NT2/D1 (cell line): ENCODE measurements at regions not wholly inside any gene's neighbourhood (a gene's known extent, or its start where the extent isn't known, plus 50 kb on each side); places are given as distances from the start of the nearest gene placed in this dataset.

Source experiments
- DNase-seq: peaks from one replicate; pipeline ENCODE4 v3.0.0-alpha.2; 2011; ENCODE audit warnings: low read depth, low spot score
- H3K27me3 ChIP-seq: 2 replicates; pipeline ENCODE4 v1.6.0; 2011; ENCODE audit warnings: mild to moderate bottlenecking; ENCODE audit not compliant: insufficient read length, insufficient read depth
- H3K36me3 ChIP-seq: 2 replicates; pipeline ENCODE4 v1.6.1; 2011; ENCODE audit warnings: mild to moderate bottlenecking, low read length, mixed read lengths; ENCODE audit not compliant: insufficient read depth, insufficient read length
- H3K4me1 ChIP-seq: 2 replicates; pipeline ENCODE4 v1.5.1; 2011; ENCODE audit not compliant: insufficient read depth, insufficient read length
- H3K4me3 ChIP-seq: 2 replicates; pipeline ENCODE4 v1.5.1; 2011; ENCODE audit warnings: low read depth; ENCODE audit not compliant: insufficient read length
- H3K9ac ChIP-seq: 2 replicates; pipeline ENCODE4 v1.6.0; 2011; ENCODE audit warnings: low read depth; ENCODE audit not compliant: insufficient read length
- H3K9me3 ChIP-seq: 2 replicates; pipeline ENCODE4 v1.5.1; 2011; ENCODE audit warnings: mild to moderate bottlenecking, low read length; ENCODE audit not compliant: insufficient read depth
- SUZ12 ChIP-seq: IDR thresholded peaks from 2 replicates; pipeline ENCODE4 v1.6.1; 2011; ENCODE audit not compliant: insufficient read length, insufficient read depth; ENCODE audit errors: extremely low read depth
- YY1 ChIP-seq: IDR thresholded peaks from 2 replicates; pipeline ENCODE4 v1.6.1; 2011; ENCODE audit not compliant: insufficient read length, insufficient read depth
- ZNF274 ChIP-seq: IDR thresholded peaks from 2 replicates; pipeline ENCODE4 v1.6.1; 2011; ENCODE audit warnings: mild to moderate bottlenecking, low read depth, low read length

GRCh38 chr5:67437905-67438845 lies 241.6 kb upstream of the CD180 start:
- Histone ChIP-seq H3K4me3 (no peak overlapping the region), H3K9me3 (no peaks in the 10 kb centered on the region), H3K4me1 (no peaks in the 10 kb centered on the region), H3K27me3 (no peaks in the 10 kb centered on the region), H3K36me3 (no peaks in the 10 kb centered on the region), H3K9ac (no peak overlapping the region)
- TF ChIP-seq ZNF274 (no peak), SUZ12 (no peak), YY1 (no peak)
- no peak for DNase-seq

DNA sequence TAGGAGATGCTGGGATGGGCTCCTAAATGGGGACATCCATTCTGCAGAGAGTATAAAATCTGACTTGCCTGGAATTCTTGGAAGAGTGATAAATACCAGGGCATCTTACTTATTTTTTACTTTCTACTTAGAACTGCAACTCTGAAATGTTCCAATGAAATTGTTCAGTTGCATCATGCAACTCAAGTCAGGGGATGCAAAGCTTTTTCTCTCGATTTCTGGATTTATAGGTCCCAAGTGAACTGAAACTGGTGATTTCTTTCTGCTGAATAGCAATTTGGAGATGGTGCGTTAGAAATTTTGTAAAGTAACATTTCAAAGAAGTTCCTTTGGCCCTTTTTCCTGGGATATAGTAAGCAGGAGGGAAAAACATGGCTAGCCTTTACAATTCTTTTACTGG lies 238.4 kb upstream of the CD180 start:
- no peaks in the 10 kb centered on the region for H3K27me3 ChIP-seq
- no peak for DNase-seq
- no peaks in the 10 kb centered on the region for H3K9me3 ChIP-seq
- H3K36me3 ChIP-seq: no peaks in the 10 kb centered on the region
- no peak overlapping the region for H3K4me3 ChIP-seq
- no peak overlapping the region for H3K9ac ChIP-seq
- TF ChIP-seq ZNF274 (no peak), YY1 (no peak), SUZ12 (no peak)
- H3K4me1 ChIP-seq: no peaks in the 10 kb centered on the region

GRCh38 chr5:67434466-67434865 lies 237.9 kb upstream of the CD180 start:
- H3K27me3 ChIP-seq: no peaks in the 10 kb centered on the region
- no peak for DNase-seq
- H3K4me1 ChIP-seq: no peaks in the 10 kb centered on the region

GRCh38 chr5:67432606-67433005 lies 236.0 kb upstream of the CD180 start:
- DNase-seq: no peak
- H3K36me3 ChIP-seq: no peaks in the 10 kb centered on the region
- H3K9me3 ChIP-seq: no peaks in the 10 kb centered on the region
- no peaks in the 10 kb centered on the region for H3K27me3 ChIP-seq
- H3K9ac ChIP-seq: no peak overlapping the region
- TF ChIP-seq ZNF274: no peak
- no peak for TF ChIP-seq YY1
- no peak for TF ChIP-seq SUZ12
- H3K4me1 ChIP-seq: no peaks in the 10 kb centered on the region
- no peak overlapping the region for H3K4me3 ChIP-seq

More at GRCh38 chr5:67434466-67434865, 237.9 kb upstream of the CD180 start:
- Histone ChIP-seq H3K9me3 (no peaks in the 10 kb centered on the region), H3K9ac (no peak overlapping the region), H3K36me3 (no peaks in the 10 kb centered on the region), H3K4me3 (no peak overlapping the region)
- TF ChIP-seq SUZ12 (no peak), ZNF274 (no peak)

- DNase-seq: no peak
- no peaks in the 10 kb centered on the region for H3K9me3 ChIP-seq
- H3K36me3 ChIP-seq: no peaks in the 10 kb centered on the region
- no peak overlapping the region for H3K9ac ChIP-seq
- TF ChIP-seq SUZ12 (no peak), YY1 (no peak), ZNF274 (no peak)
- no peaks in the 10 kb centered on the region for H3K4me1 ChIP-seq
- H3K4me3 ChIP-seq: no peak overlapping the region
- no peaks in the 10 kb centered on the region for H3K27me3 ChIP-seq
Measured at GRCh38 chr5:67431191-67431590, 234.6 kb upstream of the CD180 start.

DNA sequence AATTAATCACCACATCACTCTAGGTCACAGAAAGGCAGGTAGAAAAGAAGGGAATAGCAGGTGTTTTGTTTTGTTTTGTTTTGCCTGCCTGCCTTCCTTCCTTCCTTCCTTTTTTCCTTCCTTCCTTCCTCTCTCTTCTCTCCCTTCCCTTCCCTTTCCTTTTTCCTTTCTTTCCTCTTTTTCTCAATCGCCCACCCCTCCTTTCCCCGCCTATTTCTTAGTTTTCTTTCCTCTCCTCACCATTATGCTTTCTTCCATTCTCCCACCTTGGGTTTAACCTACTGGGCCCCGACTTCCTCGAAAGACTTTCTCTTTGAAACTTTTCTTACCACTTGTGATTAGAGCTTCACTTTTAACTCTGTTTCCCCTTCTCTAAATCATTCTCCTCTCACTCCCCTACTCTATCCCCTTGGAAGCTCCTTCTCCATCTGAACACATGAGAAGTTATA lies 231.3 kb upstream of the CD180 start:
- H3K36me3 ChIP-seq: no peaks in the 10 kb centered on the region
- no peaks in the 10 kb centered on the region for H3K9me3 ChIP-seq
- no peak for DNase-seq
- H3K4me3 ChIP-seq: no peak overlapping the region
- H3K9ac ChIP-seq: no peak overlapping the region
- H3K4me1 ChIP-seq: no peaks in the 10 kb centered on the region
- no peaks in the 10 kb centered on the region for H3K27me3 ChIP-seq
- TF ChIP-seq SUZ12: no peak

GRCh38 chr5:67426961-67427849 lies 230.6 kb upstream of the CD180 start:
- Histone ChIP-seq H3K9me3 (no peaks in the 10 kb centered on the region), H3K4me3 (no peak overlapping the region), H3K27me3 (no peaks in the 10 kb centered on the region), H3K4me1 (no peaks in the 10 kb centered on the region), H3K36me3 (no peaks in the 10 kb centered on the region), H3K9ac (no peak overlapping the region)
- no peak for DNase-seq
- TF ChIP-seq YY1 (no peak), ZNF274 (no peak), SUZ12 (no peak)
